ENCODE measurements at regions not wholly inside any gene's neighbourhood (a gene's known extent, or its start where the extent isn't known, plus 50 kb on each side); places are given as distances from the start of the nearest gene placed in this dataset.

- Histone ChIP-seq H2AFZ (ENCODE audit: low read length) (no peak overlapping the region), H4K20me1 (ENCODE audit: insufficient read depth, low read length, poor library complexity, severe bottlenecking) (no peaks in the 10 kb centered on the region), H3K79me2 (ENCODE audit: insufficient read depth, low read length) (no peaks in the 10 kb centered on the region), H3K9ac (ENCODE audit: low read depth, low read length, poor library complexity, severe bottlenecking) (no peak overlapping the region), H3K4me3 (ENCODE audit: low read length, poor library complexity, severe bottlenecking) (no peak overlapping the region), H3K9me2 (replicated peaks; ENCODE audit: low read depth, low read length) (no peaks in the 10 kb centered on the region), H3K36me3 (ENCODE audit: insufficient read depth, low read length) (no peaks in the 10 kb centered on the region), H3K9me3 (ENCODE audit: insufficient read depth, low read depth, low read length) (peaks cover 11% of the 10 kb centered on the region; the same call in 1 of the 2 replicates), H3K27me3 (ENCODE audit: insufficient read depth, low read length, poor library complexity, severe bottlenecking) (no peaks in the 10 kb centered on the region), H3K4me1 (ENCODE audit: insufficient read depth, low read length, poor library complexity, severe bottlenecking) (no peaks in the 10 kb centered on the region), H3F3A (ENCODE audit: low read depth) (no peaks in the 10 kb centered on the region), H3K4me2 (ENCODE audit: low read depth, low read length, poor library complexity, severe bottlenecking) (no peak overlapping the region)
- TF ChIP-seq, protein P1, sequence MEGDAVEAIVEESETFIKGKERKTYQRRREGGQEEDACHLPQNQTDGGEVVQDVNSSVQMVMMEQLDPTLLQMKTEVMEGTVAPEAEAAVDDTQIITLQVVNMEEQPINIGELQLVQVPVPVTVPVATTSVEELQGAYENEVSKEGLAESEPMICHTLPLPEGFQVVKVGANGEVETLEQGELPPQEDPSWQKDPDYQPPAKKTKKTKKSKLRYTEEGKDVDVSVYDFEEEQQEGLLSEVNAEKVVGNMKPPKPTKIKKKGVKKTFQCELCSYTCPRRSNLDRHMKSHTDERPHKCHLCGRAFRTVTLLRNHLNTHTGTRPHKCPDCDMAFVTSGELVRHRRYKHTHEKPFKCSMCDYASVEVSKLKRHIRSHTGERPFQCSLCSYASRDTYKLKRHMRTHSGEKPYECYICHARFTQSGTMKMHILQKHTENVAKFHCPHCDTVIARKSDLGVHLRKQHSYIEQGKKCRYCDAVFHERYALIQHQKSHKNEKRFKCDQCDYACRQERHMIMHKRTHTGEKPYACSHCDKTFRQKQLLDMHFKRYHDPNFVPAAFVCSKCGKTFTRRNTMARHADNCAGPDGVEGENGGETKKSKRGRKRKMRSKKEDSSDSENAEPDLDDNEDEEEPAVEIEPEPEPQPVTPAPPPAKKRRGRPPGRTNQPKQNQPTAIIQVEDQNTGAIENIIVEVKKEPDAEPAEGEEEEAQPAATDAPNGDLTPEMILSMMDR (conservative IDR thresholded peaks at IDR 0.05; ENCODE audit: low read length): no peak
Measured at GRCh38 chr22:47727641-47728040, 965.2 kb downstream of the TBC1D22A start.

GRCh38 chr22:47724751-47725150 is 962.3 kb downstream of the TBC1D22A start:
- Histone ChIP-seq H4K20me1 (ENCODE audit: insufficient read depth, low read length, poor library complexity, severe bottlenecking) (no peaks in the 10 kb centered on the region), H3K9me3 (ENCODE audit: insufficient read depth, low read depth, low read length) (0 out of 2 replicates have a peak, but pooled peaks cover 5% of the 10 kb centered on the region), H3K4me3 (ENCODE audit: low read length, poor library complexity, severe bottlenecking) (no peak overlapping the region), H3K27me3 (ENCODE audit: insufficient read depth, low read length, poor library complexity, severe bottlenecking) (no peaks in the 10 kb centered on the region), H3K9ac (ENCODE audit: low read depth, low read length, poor library complexity, severe bottlenecking) (no peak overlapping the region), H3K36me3 (ENCODE audit: insufficient read depth, low read length) (no peaks in the 10 kb centered on the region; the same call in 1 of the 2 replicates), H3K4me2 (ENCODE audit: low read depth, low read length, poor library complexity, severe bottlenecking) (no peak overlapping the region), H2AFZ (ENCODE audit: low read length) (no peak overlapping the region), H3K4me1 (ENCODE audit: insufficient read depth, low read length, poor library complexity, severe bottlenecking) (no peaks in the 10 kb centered on the region), H3F3A (ENCODE audit: low read depth) (no peaks in the 10 kb centered on the region), H3K79me2 (ENCODE audit: insufficient read depth, low read length) (no peaks in the 10 kb centered on the region), H3K9me2 (replicated peaks; ENCODE audit: low read depth, low read length) (no peaks in the 10 kb centered on the region)
- TF ChIP-seq, protein P1 (conservative IDR thresholded peaks at IDR 0.05; ENCODE audit: low read length): no peak
- no peak for TF ChIP-seq EZH2phosphoT487 (IDR thresholded peaks at IDR 0.05; ENCODE audit: borderline replicate concordance)

DNA sequence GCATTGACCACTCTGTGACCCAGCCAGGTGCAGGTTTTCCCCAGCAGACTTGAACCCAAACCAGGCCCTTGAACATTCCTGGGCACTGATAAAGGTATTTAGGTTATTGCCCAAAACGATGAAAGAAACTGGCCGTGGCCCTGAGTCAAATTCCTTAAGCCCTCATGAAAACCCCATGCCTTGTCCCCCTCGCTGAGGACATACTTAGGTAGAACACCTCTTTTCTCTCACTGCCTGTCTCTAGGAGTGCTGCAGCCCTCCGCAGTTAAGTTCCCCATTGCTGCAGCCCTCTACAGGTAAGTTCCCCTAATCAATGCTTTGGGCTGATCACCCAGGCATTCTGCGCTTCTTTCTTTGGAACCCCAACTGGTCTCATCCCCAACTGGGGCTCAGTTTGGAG is 961.6 kb downstream of the TBC1D22A start:
- no peaks in the 10 kb centered on the region for H3K4me1 ChIP-seq (ENCODE audit: insufficient read depth, low read length, poor library complexity, severe bottlenecking)

More for the DNA sequence above, 961.6 kb downstream of the TBC1D22A start:
- no peak overlapping the region for H3K9ac ChIP-seq (ENCODE audit: low read depth, low read length, poor library complexity, severe bottlenecking)
- H3K9me2 ChIP-seq (replicated peaks; ENCODE audit: low read depth, low read length): no peaks in the 10 kb centered on the region
- H3K36me3 ChIP-seq (ENCODE audit: insufficient read depth, low read length): no peaks in the 10 kb centered on the region; the same call in 1 of the 2 replicates
- no peaks in the 10 kb centered on the region for H3F3A ChIP-seq (ENCODE audit: low read depth)
- H3K4me2 ChIP-seq (ENCODE audit: low read depth, low read length, poor library complexity, severe bottlenecking): no peak overlapping the region
- TF ChIP-seq, protein P1 (conservative IDR thresholded peaks at IDR 0.05; ENCODE audit: low read length): no peak
- TF ChIP-seq EZH2phosphoT487 (IDR thresholded peaks at IDR 0.05; ENCODE audit: borderline replicate concordance): no peak
- no peak overlapping the region for H3K4me3 ChIP-seq (ENCODE audit: low read length, poor library complexity, severe bottlenecking)
- H4K20me1 ChIP-seq (ENCODE audit: insufficient read depth, low read length, poor library complexity, severe bottlenecking): no peaks in the 10 kb centered on the region
- H3K9me3 ChIP-seq (ENCODE audit: insufficient read depth, low read depth, low read length): 0 out of 2 replicates have a peak, but pooled peaks cover 2% of the 10 kb centered on the region
- no peak overlapping the region for H2AFZ ChIP-seq (ENCODE audit: low read length)
- no peaks in the 10 kb centered on the region for H3K79me2 ChIP-seq (ENCODE audit: insufficient read depth, low read length)
- H3K27me3 ChIP-seq (ENCODE audit: insufficient read depth, low read length, poor library complexity, severe bottlenecking): no peaks in the 10 kb centered on the region
